A549 (cell line): ENCODE measurements at regions not wholly inside any gene's neighbourhood (a gene's known extent, or its start where the extent isn't known, plus 50 kb on each side); places are given as distances from the start of the nearest gene placed in this dataset.

Experiments
- BHLHE40 ChIP-seq: IDR thresholded peaks from 2 replicates; pipeline ENCODE4 v1.6.1; 2012; ENCODE audit warnings: low read depth, low read length, inconsistent platforms
- CEBPB ChIP-seq, 2 experiments: fragments of >200 bp in 1 of 2; sonication (Bioruptor Twin) in 1 of 2; formaldehyde crosslinking in 1 of 2; IDR thresholded peaks; 2 replicates each; pipeline ENCODE4 v1.6.1; 2012 to 2016
- CTCF ChIP-seq: fragments of >200 bp; sonication (Bioruptor Twin); formaldehyde crosslinking; IDR thresholded peaks from 3 replicates; pipeline ENCODE4 v1.5.1; 2016
- EP300 ChIP-seq, 2 experiments: fragments of >200 bp; sonication (Bioruptor Twin); formaldehyde crosslinking; IDR thresholded peaks; 2 replicates in 1 of 2; 3 replicates in 1 of 2; pipeline ENCODE4 v1.6.1; 2016 to 2017
- JUN ChIP-seq, 2 experiments: fragments of >200 bp; sonication (Bioruptor Twin); formaldehyde crosslinking; IDR thresholded peaks; 2 replicates in 1 of 2; 3 replicates in 1 of 2; pipeline ENCODE4 v1.6.1; 2016 to 2017
- POLR2A ChIP-seq: IDR thresholded peaks from 2 replicates; pipeline ENCODE4 v1.6.1; 2012; ENCODE audit warnings: mild to moderate bottlenecking, low read length
- RAD21 ChIP-seq, 2 experiments: fragments of >200 bp in 1 of 2; sonication (Bioruptor Twin) in 1 of 2; formaldehyde crosslinking in 1 of 2; IDR thresholded peaks in 1 of 2; conservative IDR thresholded peaks in 1 of 2; 2 replicates in 1 of 2; 3 replicates in 1 of 2; pipeline ENCODE4 v1.6.1; 2012 to 2018; ENCODE audit warnings: inconsistent platforms in 1 of 2
- REST ChIP-seq: fragments of 200-600 bp; sonication (generic); IDR thresholded peaks from 2 replicates; pipeline ENCODE4 v1.6.1; 2016; ENCODE audit warnings: antibody characterized with exemption, mild to moderate bottlenecking, moderate library complexity
- SMC3 ChIP-seq: fragments of >200 bp; sonication (Bioruptor Twin); formaldehyde crosslinking; IDR thresholded peaks from 3 replicates; pipeline ENCODE4 v1.6.1; 2018; ENCODE audit warnings: inconsistent platforms

GRCh38 chr13:74978591-74978990, 503.4 kb downstream of the TBC1D4 start:
- TF ChIP-seq CTCF (no peak), POLR2A (no peak), SMC3 (no peak), JUN (IDR thresholded peaks at IDR 0.05) (no peak), RAD21 (conservative IDR thresholded peaks at IDR 0.05 in 1 of 2, IDR thresholded peaks at IDR 0.05 in 1 of 2) (no peak), REST (no peak), CEBPB (IDR thresholded peaks at IDR 0.05) (no peak), BHLHE40 (no peak), EP300 (IDR thresholded peaks at IDR 0.05) (no peak)
